GM12864 (cell line): ENCODE measurements at regions not wholly inside any gene's neighbourhood (a gene's known extent, or its start where the extent isn't known, plus 50 kb on each side); places are given as distances from the start of the nearest gene placed in this dataset.
"Not testable (repeated sequence)": the region's sequence is repeated elsewhere in the genome, so short reads cannot be mapped to it uniquely, and the experiment has no call there.

Experiments used
- DNase-seq: peaks from one replicate; pipeline ENCODE4 v3.0.0-alpha.2; 2011; ENCODE audit warnings: low read depth
- H3K4me3 ChIP-seq: 2 replicates; pipeline ENCODE4 v1.5.1; 2011; ENCODE audit warnings: mild to moderate bottlenecking, low read depth, low read length, control low read depth
- TF ChIP-seq, protein P1 (sequence below): IDR thresholded peaks from 2 replicates; pipeline ENCODE4 v1.5.1; 2011; ENCODE audit warnings: low read depth, mild to moderate bottlenecking, moderate library complexity, low read length, control low read depth, inconsistent platforms; ENCODE audit errors: missing control alignments

DNA sequence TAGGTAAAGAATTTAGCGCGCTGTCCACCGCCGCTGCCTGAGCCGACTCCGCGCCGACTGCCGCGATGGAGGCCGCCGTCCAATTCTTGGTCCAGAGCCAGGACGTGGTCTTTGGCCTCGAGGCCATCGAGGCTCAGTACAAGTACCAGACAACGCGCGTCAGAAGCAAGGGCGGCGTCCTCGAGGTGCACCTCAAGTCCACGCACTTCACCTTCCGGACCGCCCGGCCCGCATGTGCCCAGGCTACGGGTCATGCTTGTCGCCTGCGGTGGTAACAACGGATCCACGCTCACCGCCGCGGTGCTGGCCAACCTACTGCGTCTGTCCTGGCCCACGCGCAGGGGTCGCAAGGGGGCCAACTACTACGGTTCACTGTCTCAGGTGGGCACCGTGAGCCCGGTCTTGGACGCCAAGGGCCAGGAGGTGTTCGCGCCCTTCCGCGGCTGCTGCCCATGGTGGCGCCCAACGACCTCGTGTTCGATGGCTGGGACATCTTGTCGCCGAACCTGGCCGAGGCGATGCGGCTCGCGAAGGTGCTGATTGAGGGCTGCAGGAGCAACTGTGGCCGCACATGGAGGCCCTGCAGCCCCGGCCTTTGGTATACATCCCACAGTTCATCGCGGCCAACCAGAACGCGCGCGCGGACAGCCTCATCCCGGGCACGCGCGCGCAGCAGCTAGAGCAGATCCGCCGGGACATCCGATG, 128.0 kb downstream of the ANAPC4 start:
- TF ChIP-seq, protein P1, sequence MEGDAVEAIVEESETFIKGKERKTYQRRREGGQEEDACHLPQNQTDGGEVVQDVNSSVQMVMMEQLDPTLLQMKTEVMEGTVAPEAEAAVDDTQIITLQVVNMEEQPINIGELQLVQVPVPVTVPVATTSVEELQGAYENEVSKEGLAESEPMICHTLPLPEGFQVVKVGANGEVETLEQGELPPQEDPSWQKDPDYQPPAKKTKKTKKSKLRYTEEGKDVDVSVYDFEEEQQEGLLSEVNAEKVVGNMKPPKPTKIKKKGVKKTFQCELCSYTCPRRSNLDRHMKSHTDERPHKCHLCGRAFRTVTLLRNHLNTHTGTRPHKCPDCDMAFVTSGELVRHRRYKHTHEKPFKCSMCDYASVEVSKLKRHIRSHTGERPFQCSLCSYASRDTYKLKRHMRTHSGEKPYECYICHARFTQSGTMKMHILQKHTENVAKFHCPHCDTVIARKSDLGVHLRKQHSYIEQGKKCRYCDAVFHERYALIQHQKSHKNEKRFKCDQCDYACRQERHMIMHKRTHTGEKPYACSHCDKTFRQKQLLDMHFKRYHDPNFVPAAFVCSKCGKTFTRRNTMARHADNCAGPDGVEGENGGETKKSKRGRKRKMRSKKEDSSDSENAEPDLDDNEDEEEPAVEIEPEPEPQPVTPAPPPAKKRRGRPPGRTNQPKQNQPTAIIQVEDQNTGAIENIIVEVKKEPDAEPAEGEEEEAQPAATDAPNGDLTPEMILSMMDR, result no peak
- DNase-seq, result no peak
- no peak overlapping the region for H3K4me3 ChIP-seq

DNA sequence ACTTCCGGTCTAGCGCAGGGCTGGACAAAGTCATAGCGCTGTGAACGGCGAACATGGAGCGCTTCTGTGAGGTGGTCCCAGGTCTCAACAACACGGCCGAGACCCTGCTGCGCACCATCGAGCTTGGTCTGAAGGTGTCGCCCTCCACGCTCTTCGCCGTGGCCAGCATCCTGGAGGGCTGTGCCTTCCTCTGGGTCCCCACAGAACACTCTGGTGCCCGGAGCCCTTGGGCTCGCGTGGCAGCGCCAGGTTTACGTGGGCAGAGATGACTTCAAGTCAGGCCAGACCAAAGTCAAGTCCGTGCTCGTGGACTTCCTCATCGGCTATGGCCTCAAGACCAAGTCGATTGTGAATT, 128.6 kb downstream of the ANAPC4 start:
- H3K4me3 ChIP-seq, result no peak overlapping the region
- DNase-seq, result no peak
- TF ChIP-seq, protein P1, result no peak

DNA sequence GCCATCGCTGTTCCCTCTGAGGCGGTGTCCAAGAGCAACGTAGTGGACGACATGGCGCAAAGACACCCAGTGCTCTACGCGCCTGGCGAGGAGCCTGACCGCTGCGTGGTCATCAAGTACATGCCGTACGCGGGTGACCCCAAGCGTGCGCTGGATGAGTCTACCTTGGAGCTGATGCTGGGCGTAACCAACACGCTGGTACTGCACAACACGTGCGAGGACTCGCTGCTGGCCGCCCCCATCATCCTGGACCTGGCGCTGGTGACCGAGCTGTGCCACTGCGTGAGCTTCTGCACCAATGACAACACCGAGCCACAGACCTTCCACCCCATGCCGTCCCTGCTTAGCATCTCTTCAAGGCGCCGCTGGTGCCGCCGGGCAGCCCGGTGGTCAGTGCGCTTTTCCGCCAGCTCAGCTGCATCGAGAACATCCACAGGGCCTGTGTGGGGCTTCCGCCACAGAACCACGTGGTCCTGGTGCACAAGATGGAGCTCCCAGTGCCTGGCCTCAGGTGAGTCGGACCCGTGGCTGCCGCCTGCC, 129.0 kb downstream of the ANAPC4 start:
- DNase-seq, result no peak
- TF ChIP-seq, protein P1, result no peak
- H3K4me3 ChIP-seq, result no peak overlapping the region

DNA sequence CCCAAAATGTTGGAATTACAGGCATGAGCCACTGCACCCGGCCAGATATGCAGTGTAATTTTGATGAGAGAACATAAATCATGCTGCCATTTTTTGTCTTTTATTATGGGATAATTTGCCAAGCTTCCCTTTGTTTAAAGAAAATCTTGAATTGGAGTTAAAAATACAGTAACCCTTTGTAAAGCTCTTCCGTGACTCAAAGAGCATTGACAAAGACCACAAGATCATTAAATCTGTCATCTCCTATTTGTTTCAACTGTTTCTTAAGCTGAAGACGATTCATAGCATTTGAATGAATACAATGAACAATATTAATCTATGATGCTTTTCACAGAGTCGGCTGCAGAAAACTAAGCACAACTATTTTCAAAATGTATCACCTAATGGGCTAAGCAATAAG, 132.6 kb downstream of the ANAPC4 start:
- H3K4me3 ChIP-seq, result no peak overlapping the region
- DNase-seq, result no peak
- TF ChIP-seq, protein P1, result no peak

DNA sequence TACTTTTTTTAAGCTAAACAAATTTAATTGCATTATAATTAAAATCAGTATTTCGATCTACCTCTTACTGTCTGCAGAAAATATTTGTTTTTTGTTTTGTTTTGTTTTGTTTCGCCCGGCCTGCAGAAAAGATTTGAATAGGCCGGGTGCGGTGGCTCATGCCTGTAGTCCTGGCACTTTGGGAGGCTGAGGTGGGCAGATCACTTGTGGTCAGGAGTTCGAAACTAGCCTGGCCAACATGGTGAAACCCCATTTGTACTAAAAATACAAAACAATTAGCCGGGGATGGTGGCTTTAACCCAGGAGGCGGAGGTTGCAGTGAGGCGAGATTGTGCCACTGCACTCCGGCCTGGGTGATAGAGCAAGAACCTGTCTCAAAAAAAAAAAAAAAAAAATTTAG, 134.8 kb downstream of the ANAPC4 start:
- not testable (repeated sequence) for H3K4me3 ChIP-seq, DNase-seq

DNA sequence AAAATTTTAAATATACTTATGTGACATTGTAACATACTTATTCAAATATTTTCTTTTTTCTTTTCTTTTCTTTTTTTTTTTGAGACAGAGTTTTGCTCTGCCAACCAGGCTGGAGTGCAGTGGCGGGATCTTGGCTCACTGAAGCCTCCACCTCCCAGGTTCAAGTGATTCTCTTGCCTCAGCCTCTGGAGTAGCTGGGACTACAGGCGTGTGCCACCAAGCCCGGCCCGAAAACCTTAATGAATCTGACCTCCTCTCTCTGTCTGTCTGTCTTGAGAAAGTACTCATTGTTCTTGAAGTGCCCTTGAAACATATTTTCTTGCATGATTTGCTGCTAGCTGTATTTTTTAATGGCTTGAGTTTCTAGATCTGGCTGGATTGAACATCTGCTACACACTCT, 136.8 kb downstream of the ANAPC4 start:
- H3K4me3 ChIP-seq, result no peak overlapping the region
- no peak for DNase-seq
- TF ChIP-seq, protein P1, result no peak

DNA sequence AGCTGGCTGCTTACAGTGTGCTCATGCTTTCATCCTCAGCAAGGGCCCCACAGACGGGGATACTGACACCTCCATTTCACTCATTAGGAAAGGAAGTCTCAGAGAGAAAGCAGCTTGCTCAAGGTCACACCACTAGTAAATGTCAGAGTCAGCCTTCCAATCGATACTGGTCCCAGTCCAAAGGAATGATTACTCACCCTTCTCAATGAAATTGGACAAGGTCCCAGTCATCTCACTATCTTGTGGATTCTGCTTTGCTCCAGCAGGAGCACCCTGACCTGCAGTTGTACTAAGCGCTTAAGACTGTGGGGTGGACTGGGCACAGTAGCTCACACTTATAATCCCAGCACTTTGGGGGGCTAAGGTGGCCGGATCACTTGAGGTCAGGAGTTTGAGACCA, 132.2 kb upstream of the SLC34A2 start:
- no peak for DNase-seq
- TF ChIP-seq, protein P1, result no peak
- no peak overlapping the region for H3K4me3 ChIP-seq
